T-helper 17 cell (primary cell): ENCODE measurements at regions not wholly inside any gene's neighbourhood (a gene's known extent, or its start where the extent isn't known, plus 50 kb on each side); places are given as distances from the start of the nearest gene placed in this dataset.
"Not testable (repeated sequence)": the region's sequence is repeated elsewhere in the genome, so short reads cannot be mapped to it uniquely, and the experiment has no call there.

ENCODE experiments used
- ATAC-seq: fragments of 150-1000 bp; cut with Tn5 transposase; 2 replicates; pipeline ENCODE4 v1.10.0; 2021; ENCODE audit warnings: mild to moderate bottlenecking, moderate library complexity
- DNase-seq, 3 donors: peaks; one replicate each; pipeline versions ENCODE4 v3.0.0 to v3.0.0-alpha.2; 2020 to 2021
- H3K9me3 ChIP-seq: one replicate; pipeline ENCODE4 v1.7.0; 2013; ENCODE audit warnings: low read length, mild to moderate bottlenecking; ENCODE audit not compliant: control insufficient read depth, poor library complexity, severe bottlenecking
- H3K27ac Mint-ChIP-seq: one replicate; pipeline ENCODE4 v1.8.0; 2022; ENCODE audit warnings: mild to moderate bottlenecking, moderate library complexity, mixed read lengths
- H3K27me3 Mint-ChIP-seq: one replicate; pipeline ENCODE4 v1.8.0; 2022; ENCODE audit warnings: mixed read lengths
- H3K36me3 Mint-ChIP-seq: one replicate; pipeline ENCODE4 v1.8.0; 2022; ENCODE audit warnings: low read depth, mixed read lengths
- H3K4me1 Mint-ChIP-seq: one replicate; pipeline ENCODE4 v1.8.0; 2022; ENCODE audit warnings: mild to moderate bottlenecking, mixed read lengths
- H3K4me3 Mint-ChIP-seq: one replicate; pipeline ENCODE4 v1.8.0; 2022; ENCODE audit warnings: mild to moderate bottlenecking, moderate library complexity, mixed read lengths

DNA sequence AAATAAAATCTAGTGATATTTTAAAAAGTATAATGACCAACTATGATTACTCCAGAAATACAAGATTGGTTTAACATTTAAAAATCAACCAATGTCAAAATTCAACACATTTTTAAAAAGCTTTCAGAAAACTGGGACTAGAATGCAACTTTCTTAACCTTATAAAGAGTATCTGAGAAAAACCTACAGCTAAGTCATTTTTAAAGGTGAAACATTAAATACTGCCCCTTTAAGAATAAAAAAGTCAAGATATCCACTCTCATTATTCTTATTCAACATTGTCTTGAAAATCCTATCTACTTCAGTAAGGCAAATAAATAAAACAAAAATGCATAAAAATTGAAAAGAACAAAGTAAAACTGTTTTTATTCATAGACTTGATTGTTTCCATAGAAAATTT, 673.2 kb downstream of the UQCRFS1 start:
- H3K4me3 Mint-ChIP-seq: no peak overlapping the region
- H3K27ac Mint-ChIP-seq: no peak overlapping the region
- no peaks in the 10 kb centered on the region for H3K4me1 Mint-ChIP-seq
- no peaks in the 10 kb centered on the region for H3K9me3 ChIP-seq
- H3K27me3 Mint-ChIP-seq: no peaks in the 10 kb centered on the region
- no peaks in the 10 kb centered on the region for H3K36me3 Mint-ChIP-seq
- no peak for ATAC-seq
- no peak for DNase-seq

DNA sequence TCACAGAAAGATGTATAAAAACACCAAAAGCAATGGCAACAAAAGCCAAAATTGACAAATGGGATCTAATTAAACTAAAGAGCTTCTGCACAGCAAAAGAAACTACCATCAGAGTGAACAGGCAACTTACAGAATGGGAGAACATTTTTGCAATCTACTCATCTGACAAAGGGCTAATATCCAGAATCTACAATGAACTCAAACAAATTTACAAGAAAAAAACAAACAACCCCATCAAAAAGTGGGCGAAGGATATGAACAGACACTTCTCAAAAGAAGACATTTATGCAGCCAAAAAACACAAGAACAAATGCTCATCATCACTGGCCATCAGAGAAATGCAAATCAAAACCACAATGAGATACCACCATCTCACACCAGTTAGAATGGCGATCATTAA, 674.4 kb downstream of the UQCRFS1 start:
- ATAC-seq, H3K9me3 ChIP-seq, H3K36me3 Mint-ChIP-seq, H3K4me1 Mint-ChIP-seq, DNase-seq, H3K27ac Mint-ChIP-seq, H3K27me3 Mint-ChIP-seq, H3K4me3 Mint-ChIP-seq: not testable (repeated sequence)

GRCh38 chr19:28537896-28538295, 675.1 kb downstream of the UQCRFS1 start:
- no peaks in the 10 kb centered on the region for H3K27me3 Mint-ChIP-seq
- no peaks in the 10 kb centered on the region for H3K36me3 Mint-ChIP-seq
- H3K4me3 Mint-ChIP-seq: no peak overlapping the region
- H3K27ac Mint-ChIP-seq: no peak overlapping the region
- H3K9me3 ChIP-seq: no peaks in the 10 kb centered on the region
- DNase-seq: no peak
- no peaks in the 10 kb centered on the region for H3K4me1 Mint-ChIP-seq
- ATAC-seq: no peak

- no peaks in the 10 kb centered on the region for H3K9me3 ChIP-seq
- Mint-ChIP-seq H3K27me3 (no peaks in the 10 kb centered on the region), H3K36me3 (no peaks in the 10 kb centered on the region), H3K4me3 (no peak overlapping the region), H3K4me1 (no peaks in the 10 kb centered on the region), H3K27ac (no peak overlapping the region)
- no peak for DNase-seq
- no peak for ATAC-seq
These were observed 675.9 kb downstream of the UQCRFS1 start for GRCh38 chr19:28537079-28537478.

GRCh38 chr19:28535352-28535775, 677.6 kb downstream of the UQCRFS1 start:
- Mint-ChIP-seq H3K4me1 (no peaks in the 10 kb centered on the region), H3K4me3 (no peak overlapping the region), H3K27me3 (no peaks in the 10 kb centered on the region), H3K27ac (no peak overlapping the region), H3K36me3 (no peaks in the 10 kb centered on the region)
- ATAC-seq: no peak
- no peak for DNase-seq
- H3K9me3 ChIP-seq: no peaks in the 10 kb centered on the region

DNA sequence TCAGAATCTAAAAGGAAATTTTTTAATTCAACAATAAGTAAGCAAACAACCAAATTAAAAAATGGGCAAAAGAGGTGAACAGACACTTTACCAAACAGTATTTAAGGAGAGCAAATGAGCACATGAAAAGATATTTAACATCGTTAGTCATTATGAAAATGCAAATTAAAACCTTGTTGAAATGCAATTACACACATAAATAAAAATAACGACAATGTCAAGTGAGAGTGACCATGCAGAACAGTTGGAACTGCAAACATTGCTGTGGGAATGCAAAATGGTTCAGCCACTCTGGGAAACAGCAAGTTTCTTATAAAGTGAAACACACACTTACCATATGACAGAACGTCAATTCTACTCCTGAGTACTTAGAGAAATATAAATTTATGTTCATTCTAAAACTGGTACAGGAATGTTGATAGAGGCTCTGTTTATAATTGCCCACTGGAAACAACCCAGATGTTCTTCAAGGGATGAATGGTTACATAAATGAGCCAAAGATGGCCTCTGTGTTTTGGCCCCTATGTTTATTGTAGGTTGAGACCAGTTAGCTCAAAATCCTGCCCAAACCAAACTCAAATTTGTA, 678.1 kb downstream of the UQCRFS1 start:
- no peaks in the 10 kb centered on the region for H3K36me3 Mint-ChIP-seq
- no peaks in the 10 kb centered on the region for H3K9me3 ChIP-seq
- no peaks in the 10 kb centered on the region for H3K27me3 Mint-ChIP-seq
- no peak for ATAC-seq
- H3K4me1 Mint-ChIP-seq: no peaks in the 10 kb centered on the region
- no peak overlapping the region for H3K27ac Mint-ChIP-seq
- no peak overlapping the region for H3K4me3 Mint-ChIP-seq
- no peak for DNase-seq

- H3K9me3 ChIP-seq: no peaks in the 10 kb centered on the region
- Mint-ChIP-seq H3K27ac (no peak overlapping the region), H3K27me3 (no peaks in the 10 kb centered on the region), H3K4me3 (no peak overlapping the region), H3K4me1 (no peaks in the 10 kb centered on the region), H3K36me3 (no peaks in the 10 kb centered on the region)
- DNase-seq: no peak
- ATAC-seq: no peak
These were observed 680.1 kb downstream of the UQCRFS1 start for GRCh38 chr19:28532765-28533341.

DNA sequence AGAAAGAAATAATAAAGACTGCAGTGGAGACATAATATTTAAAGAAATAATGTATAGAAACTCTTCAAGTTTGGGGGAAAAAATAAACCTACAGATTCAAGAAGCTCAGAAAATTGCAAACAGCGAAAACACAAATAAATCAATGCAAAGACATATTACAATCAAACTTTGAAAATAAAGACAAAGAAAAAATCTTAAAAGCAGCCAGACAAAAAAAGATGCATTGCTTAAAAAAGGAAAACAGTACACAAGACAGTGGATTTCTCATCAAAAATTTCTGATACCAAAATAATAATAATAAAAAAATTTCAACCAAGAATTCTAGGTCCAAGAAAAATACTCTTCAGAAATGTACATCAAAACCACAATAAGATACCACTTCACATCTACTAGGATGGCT, 681.0 kb downstream of the UQCRFS1 start:
- H3K9me3 ChIP-seq: no peaks in the 10 kb centered on the region
- no peaks in the 10 kb centered on the region for H3K4me1 Mint-ChIP-seq
- no peaks in the 10 kb centered on the region for H3K36me3 Mint-ChIP-seq
- no peak for ATAC-seq
- no peak overlapping the region for H3K27ac Mint-ChIP-seq
- no peak for DNase-seq
- H3K27me3 Mint-ChIP-seq: no peaks in the 10 kb centered on the region
- no peak overlapping the region for H3K4me3 Mint-ChIP-seq

GRCh38 chr19:28530406-28531035, 682.4 kb downstream of the UQCRFS1 start:
- Mint-ChIP-seq H3K27me3 (no peaks in the 10 kb centered on the region), H3K4me1 (no peaks in the 10 kb centered on the region), H3K4me3 (no peak overlapping the region), H3K27ac (no peak overlapping the region), H3K36me3 (no peaks in the 10 kb centered on the region)
- no peak for DNase-seq
- H3K9me3 ChIP-seq: no peaks in the 10 kb centered on the region
- no peak for ATAC-seq

DNA sequence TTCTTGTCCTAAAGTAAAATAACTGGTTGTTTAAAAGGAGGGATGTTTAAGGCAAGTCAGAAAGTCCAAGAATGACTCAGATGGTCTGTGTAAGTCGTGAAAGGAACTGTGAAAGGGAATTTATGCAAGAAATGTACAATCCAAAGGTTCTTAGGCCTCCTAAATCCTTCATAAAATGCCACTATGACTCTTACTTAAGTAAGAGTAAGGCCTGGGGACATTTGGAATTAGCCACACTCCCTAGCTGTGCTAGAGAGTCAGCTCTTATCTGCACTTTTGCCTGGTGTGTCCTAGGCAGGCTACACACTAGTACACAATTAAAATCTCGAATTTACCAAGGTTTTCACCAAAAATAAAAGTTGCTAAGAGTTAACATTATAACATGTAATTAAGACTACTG, 686.9 kb downstream of the UQCRFS1 start:
- Mint-ChIP-seq H3K27me3 (no peaks in the 10 kb centered on the region), H3K36me3 (no peaks in the 10 kb centered on the region), H3K4me1 (no peaks in the 10 kb centered on the region), H3K4me3 (no peak overlapping the region), H3K27ac (no peak overlapping the region)
- no peaks in the 10 kb centered on the region for H3K9me3 ChIP-seq
- no peak for DNase-seq
- no peak for ATAC-seq

DNA sequence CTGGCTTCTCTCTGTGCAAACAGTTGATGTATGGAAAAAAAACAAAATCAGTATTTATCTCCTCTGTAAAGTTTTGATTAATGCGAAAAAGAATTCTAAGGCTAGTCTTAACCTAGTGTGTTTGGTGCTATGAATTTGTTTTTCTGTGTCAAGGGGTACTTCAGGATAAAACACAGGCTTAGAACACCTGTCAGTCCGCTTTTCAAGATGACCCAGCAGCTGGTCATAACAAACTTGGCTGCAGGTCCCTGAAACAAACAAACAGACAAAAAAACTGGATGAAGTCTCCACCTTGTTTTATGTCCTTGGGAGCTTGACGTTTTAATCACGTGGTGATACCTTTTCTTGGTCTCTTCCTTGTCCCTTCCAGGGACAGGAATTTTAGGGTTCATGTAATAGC, 689.3 kb downstream of the UQCRFS1 start:
- no peak overlapping the region for H3K27ac Mint-ChIP-seq
- H3K9me3 ChIP-seq: no peaks in the 10 kb centered on the region
- H3K36me3 Mint-ChIP-seq: no peaks in the 10 kb centered on the region
- no peaks in the 10 kb centered on the region for H3K4me1 Mint-ChIP-seq
- no peak for ATAC-seq
- H3K27me3 Mint-ChIP-seq: no peaks in the 10 kb centered on the region
- no peak overlapping the region for H3K4me3 Mint-ChIP-seq
- no peak for DNase-seq

DNA sequence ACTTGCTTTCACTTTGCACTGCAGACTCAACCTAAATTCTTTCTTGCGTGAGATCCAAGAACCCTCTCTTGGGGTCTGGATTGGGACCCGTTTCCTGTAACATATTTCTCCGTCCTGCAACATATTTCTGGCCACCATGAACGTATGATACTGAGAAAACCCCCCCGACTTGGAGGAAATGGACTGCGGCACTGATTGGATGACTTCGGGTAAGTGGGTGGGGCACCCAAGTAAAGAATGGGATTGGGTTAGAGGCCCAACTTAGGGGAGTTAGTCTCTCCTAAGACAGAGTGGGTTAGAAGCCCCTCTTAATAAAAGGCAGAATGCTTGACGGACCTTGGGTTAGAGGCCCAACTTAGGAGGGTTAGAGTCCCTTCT, 690.4 kb downstream of the UQCRFS1 start:
- H3K9me3 ChIP-seq: no peaks in the 10 kb centered on the region
- Mint-ChIP-seq H3K4me1 (no peaks in the 10 kb centered on the region), H3K27me3 (no peaks in the 10 kb centered on the region), H3K4me3 (no peak overlapping the region), H3K36me3 (no peaks in the 10 kb centered on the region), H3K27ac (no peak overlapping the region)
- DNase-seq: no peak
- ATAC-seq: no peak

DNA sequence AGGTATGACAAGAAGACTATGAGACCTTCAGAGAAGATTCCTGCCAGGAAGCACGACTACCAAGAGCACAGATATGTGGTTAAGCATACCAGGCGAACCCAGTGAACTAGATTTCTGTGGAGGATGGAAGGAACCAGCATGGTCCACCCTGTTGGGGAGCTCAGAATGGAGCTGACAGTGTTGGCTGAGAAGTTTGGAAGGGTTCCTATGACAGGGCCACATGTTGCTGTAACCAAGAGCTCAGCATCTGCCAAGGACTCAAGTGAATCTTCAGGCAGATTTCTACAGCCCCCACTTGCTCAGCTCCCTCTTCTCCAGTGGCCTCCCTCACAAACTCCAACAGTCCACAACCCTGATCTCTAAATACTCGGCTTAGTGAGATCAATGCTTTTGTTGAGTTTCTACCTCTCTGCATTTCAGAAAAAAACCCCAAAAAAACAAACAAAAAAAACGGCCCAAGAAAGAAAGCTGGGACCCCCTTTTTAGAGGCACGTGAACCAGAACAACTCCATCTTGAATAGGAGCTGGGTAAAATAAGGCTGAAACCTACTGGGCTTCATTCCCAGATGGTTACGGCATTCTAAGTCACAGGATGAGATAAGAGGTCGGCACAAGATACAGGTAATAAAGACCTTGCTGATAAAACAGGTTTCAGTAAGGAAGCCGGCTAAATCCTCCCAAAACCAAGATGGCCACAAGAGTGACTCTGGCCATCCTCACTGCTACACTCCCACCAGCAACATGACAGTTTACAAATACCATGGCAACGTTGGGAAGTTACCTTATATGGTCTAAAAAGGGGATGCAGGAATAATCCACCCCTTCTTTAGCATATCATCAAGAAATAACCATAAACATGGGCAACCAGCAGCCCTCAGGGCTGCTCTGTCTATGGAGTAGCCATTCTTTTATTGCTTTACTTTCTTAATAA, 691.1 kb downstream of the UQCRFS1 start:
- no peak overlapping the region for H3K4me3 Mint-ChIP-seq
- H3K27me3 Mint-ChIP-seq: no peaks in the 10 kb centered on the region
- no peak overlapping the region for H3K27ac Mint-ChIP-seq
- no peaks in the 10 kb centered on the region for H3K4me1 Mint-ChIP-seq
- DNase-seq (no peak), ATAC-seq (no peak)
- H3K36me3 Mint-ChIP-seq: no peaks in the 10 kb centered on the region
- no peaks in the 10 kb centered on the region for H3K9me3 ChIP-seq
